ENCODE measurements at regions not wholly inside any gene's neighbourhood (a gene's known extent, or its start where the extent isn't known, plus 50 kb on each side); places are given as distances from the start of the nearest gene placed in this dataset.

GRCh38 chr5:68467794-68468193 is 252.2 kb downstream of the PIK3R1 start:
- ATAC-seq = no peak
- no peak overlapping the region for H2AFZ ChIP-seq (ENCODE audit: low read depth, low read length)
- H3K27ac ChIP-seq (ENCODE audit: extremely low read depth, low read depth, low read length) = no peak overlapping the region
- H4K20me1 ChIP-seq (replicated peaks; ENCODE audit: control insufficient read depth, insufficient read depth, low read length) = no peaks in the 10 kb centered on the region
- no peak for FAIRE-seq
- H3K9me3 ChIP-seq (replicated peaks; ENCODE audit: control insufficient read depth, insufficient read depth, low read depth, low read length) = no peaks in the 10 kb centered on the region
- ChIA-PET CTCF (ENCODE audit: low intra/inter-chr PET ratio) (no interaction called here), POLR2A (interaction anchor here (1.5 kb wide), 1 partner anchor 11 kb away, joined by 5 read pairs; no protein-coding TSS in a partner anchor)
- H3K9ac ChIP-seq (ENCODE audit: insufficient read depth in 1 of 2, low read depth in 2 of 2, low read length in 2 of 2) = no peak overlapping the region
- WGBS (ENCODE audit: insufficient coverage, low coverage, missing lambda C conversion rate) = 23% methylated on average over 2 of the region's 2 CpGs
- no peak for TF ChIP-seq ZNF778 (CRISPR knock-in tag; IDR thresholded peaks at IDR 0.05)
- TF ChIP-seq PHB (CRISPR knock-in tag; IDR thresholded peaks at IDR 0.05) = no peak
- no peak for TF ChIP-seq ZNF699 (CRISPR knock-in tag; IDR thresholded peaks at IDR 0.05; ENCODE audit: insufficient replicate concordance)
- TF ChIP-seq BMI1 (IDR thresholded peaks at IDR 0.05; ENCODE audit: low read length) = no peak
- TF ChIP-seq ZNF133 (CRISPR knock-in tag; IDR thresholded peaks at IDR 0.05) = no peak
- no peak for DNase-seq (ENCODE audit: extremely low read depth in 1 of 4, low spot score in 3 of 4)
- H3K36me3 ChIP-seq (ENCODE audit: control insufficient read depth, insufficient read depth, low read length) = no peaks in the 10 kb centered on the region
- H3K9me1 ChIP-seq (ENCODE audit: control insufficient read depth, insufficient read depth, low read length) = no peaks in the 10 kb centered on the region
- H3K79me2 ChIP-seq (ENCODE audit: control insufficient read depth, insufficient read depth, low read length) = no peaks in the 10 kb centered on the region
- no peaks in the 10 kb centered on the region for H3K27me3 ChIP-seq (ENCODE audit: control insufficient read depth in 2 of 2, insufficient read depth in 2 of 2, low read length in 2 of 2)
- in situ Hi-C loops (cut with MboI) (no loop called here), intact Hi-C loops (cut with micrococcal nuclease) (loop anchor here (10.0 kb wide), 1 partner anchor 277 kb away; no protein-coding TSS in a partner anchor)
- no peak overlapping the region for H3K4me2 ChIP-seq (ENCODE audit: insufficient read depth, low read length)
- peaks cover 4 to 7% of the 10 kb centered on the region in 2 experiments; a peak in 3 of 5 replicates for H3K4me1 ChIP-seq (replicated peaks in 1 of 2; ENCODE audit: control insufficient read depth in 2 of 2, insufficient read depth in 2 of 2, low read length in 2 of 2)
- H3K4me3 ChIP-seq = no peak overlapping the region
- no TSS peak for BruUV-seq (replicated peaks)

GRCh38 chr5:68468322-68468721 is 252.8 kb downstream of the PIK3R1 start:
- Histone ChIP-seq H3K4me1 (replicated peaks in 1 of 2; ENCODE audit: control insufficient read depth in 2 of 2, insufficient read depth in 2 of 2, low read length in 2 of 2) (peaks cover 4 to 7% of the 10 kb centered on the region in 2 experiments; a peak in 3 of 5 replicates), H3K36me3 (ENCODE audit: control insufficient read depth, insufficient read depth, low read length) (no peaks in the 10 kb centered on the region), H4K20me1 (replicated peaks; ENCODE audit: control insufficient read depth, insufficient read depth, low read length) (no peaks in the 10 kb centered on the region), H3K79me2 (ENCODE audit: control insufficient read depth, insufficient read depth, low read length) (no peaks in the 10 kb centered on the region), H3K9me3 (replicated peaks; ENCODE audit: control insufficient read depth, insufficient read depth, low read depth, low read length) (no peaks in the 10 kb centered on the region), H3K4me2 (ENCODE audit: insufficient read depth, low read length) (no peak overlapping the region), H3K27me3 (ENCODE audit: control insufficient read depth in 2 of 2, insufficient read depth in 2 of 2, low read length in 2 of 2) (no peaks in the 10 kb centered on the region), H3K27ac (ENCODE audit: extremely low read depth, low read depth, low read length) (no peak overlapping the region), H3K9ac (ENCODE audit: insufficient read depth in 1 of 2, low read depth in 2 of 2, low read length in 2 of 2) (no peak overlapping the region), H2AFZ (ENCODE audit: low read depth, low read length) (no peak overlapping the region), H3K9me1 (ENCODE audit: control insufficient read depth, insufficient read depth, low read length) (no peaks in the 10 kb centered on the region), H3K4me3 (no peak overlapping the region)
- intact Hi-C loops (cut with micrococcal nuclease) = loop anchor here (10.0 kb wide), 1 partner anchor 276 kb away; no protein-coding TSS in a partner anchor
- no peak for FAIRE-seq
- 55% methylated on average over 4 of the region's 4 CpGs for WGBS (ENCODE audit: insufficient coverage, low coverage, missing lambda C conversion rate)
- POLR2A ChIA-PET = interaction anchor here (1.5 kb wide), 1 partner anchor 11 kb away, joined by 5 read pairs; no protein-coding TSS in a partner anchor
- ATAC-seq = no peak
- CTCF ChIA-PET (ENCODE audit: low intra/inter-chr PET ratio) = no interaction called here
- DNase-seq (ENCODE audit: extremely low read depth in 1 of 4, low spot score in 3 of 4) = no peak
- BruUV-seq (replicated peaks) = no TSS peak
- in situ Hi-C loops (cut with MboI) = no loop called here
- no peak for TF ChIP-seq PYGO2 (tag; IDR thresholded peaks at IDR 0.05)
- TF ChIP-seq ARID2 (IDR thresholded peaks at IDR 0.05) = no peak
- TF ChIP-seq ZNF24 (IDR thresholded peaks at IDR 0.05) = no peak
- no peak for TF ChIP-seq CEBPZ (IDR thresholded peaks at IDR 0.05; ENCODE audit: borderline replicate concordance, low read depth, low read length)

Data from K562 (cell line).